K562 (cell line): ENCODE measurements at regions not wholly inside any gene's neighbourhood (a gene's known extent, or its start where the extent isn't known, plus 50 kb on each side); places are given as distances from the start of the nearest gene placed in this dataset.
A peak's percentile ranks its signal among the peaks of the same experiment; 100 is the strongest.

Source experiments
- ARID1B ChIP-seq: fragments of 450-650 bp; IDR thresholded peaks from 2 replicates; pipeline ENCODE4 v1.6.1; 2016; ENCODE audit warnings: antibody characterized with exemption, mild to moderate bottlenecking, inconsistent platforms
- CBFA2T3 ChIP-seq: fragments of 450-650 bp; IDR thresholded peaks from 2 replicates; pipeline ENCODE4 v1.6.1; 2017
- CEBPG ChIP-seq, 3 experiments: fragments of 200-800 bp in 1 of 3; sonication (Bioruptor generic) in 1 of 3; sonication (generic) in 1 of 3; formaldehyde crosslinking in 1 of 3; IDR thresholded peaks in 2 of 3; conservative IDR thresholded peaks in 1 of 3; 2 replicates each; pipeline versions ENCODE4 v1.6.1 to v1.8.0; 2016 to 2022; ENCODE audit warnings: missing compliant biosample characterization in 2 of 3, missing genetic modification characterization in 2 of 3, mild to moderate bottlenecking in 1 of 3, missing genetic modification reagents in 1 of 3
- CREM ChIP-seq: IDR thresholded peaks from 2 replicates; pipeline ENCODE4 v1.6.1; 2014; ENCODE audit warnings: antibody characterized with exemption, low read depth
- GTF3C2 ChIP-seq: IDR thresholded peaks from 3 replicates; pipeline ENCODE4 v1.6.1; 2011; ENCODE audit warnings: borderline replicate concordance, mild to moderate bottlenecking, moderate library complexity; ENCODE audit not compliant: insufficient read length; ENCODE audit errors: extremely low read depth
- KDM5B ChIP-seq: fragments of 200-600 bp; sonication (generic); IDR thresholded peaks from 2 replicates; pipeline ENCODE4 v1.6.1; 2012; ENCODE audit warnings: low read depth, mild to moderate bottlenecking, moderate library complexity, low read length, control low read depth, inconsistent platforms; ENCODE audit not compliant: insufficient replicate concordance
- MEF2A ChIP-seq: IDR thresholded peaks from 2 replicates; pipeline ENCODE4 v1.6.1; 2011; ENCODE audit warnings: low read depth, mild to moderate bottlenecking, low read length, moderate library complexity; ENCODE audit not compliant: control insufficient read depth
- MEIS2 ChIP-seq: fragments of 450-650 bp; IDR thresholded peaks from 2 replicates; pipeline ENCODE4 v1.6.1; 2014; ENCODE audit warnings: mild to moderate bottlenecking; ENCODE audit not compliant: partially characterized antibody
- NCOA1 ChIP-seq: fragments of 450-650 bp; IDR thresholded peaks from 2 replicates; pipeline ENCODE4 v1.6.1; 2016; ENCODE audit warnings: low read depth
- PRMT5 ChIP-seq: sonication (generic); formaldehyde crosslinking; IDR thresholded peaks from 2 replicates; pipeline ENCODE4 v1.5.0; 2020; ENCODE audit warnings: missing genetic modification reagents
- SMARCE1 ChIP-seq: fragments of 450-650 bp; IDR thresholded peaks from 2 replicates; pipeline ENCODE4 v1.7.1; 2016; ENCODE audit warnings: mild to moderate bottlenecking
- STAT5A ChIP-seq: IDR thresholded peaks from 2 replicates; pipeline ENCODE4 v1.6.1; 2012; ENCODE audit warnings: low read length, inconsistent platforms, borderline replicate concordance
- ZNF197 ChIP-seq: fragments of 200-800 bp; sonication (Bioruptor generic); IDR thresholded peaks from 2 replicates; pipeline ENCODE4 v1.6.1; 2016; ENCODE audit warnings: low read depth, missing genetic modification characterization, missing compliant biosample characterization
- ZNF589 ChIP-seq: fragments of 200-800 bp; sonication (Bioruptor generic); IDR thresholded peaks from 2 replicates; pipeline ENCODE4 v1.6.1; 2016; ENCODE audit warnings: low read depth, missing genetic modification characterization, missing compliant biosample characterization
- ZNF609 ChIP-seq: sonication (generic); formaldehyde crosslinking; IDR thresholded peaks from 2 replicates; pipeline ENCODE4 v1.8.1; 2023; ENCODE audit warnings: missing genetic modification reagents, mild to moderate bottlenecking, borderline replicate concordance
- TF ChIP-seq, protein P1 (sequence below), 2 experiments: fragments of 450-650 bp; IDR thresholded peaks; 2 replicates each; pipeline ENCODE4 v1.6.1; 2018; ENCODE audit warnings: mild to moderate bottlenecking in 2 of 2, low read depth in 1 of 2; ENCODE audit not compliant: partially characterized antibody in 2 of 2

GRCh38 chr3:127411083-127411727 lies 123.4 kb upstream of the PRR20G start (continued):
- TF ChIP-seq GTF3C2 (no peak), CBFA2T3 (peak; percentile 92), CREM (no peak), SMARCE1 (no peak), ZNF197 (no peak), ZNF589 (no peak), ZNF609 (CRISPR knock-in tag) (no peak), STAT5A (peak; percentile 42; the same call in 1 of the 2 replicates), MEIS2 (no peak), ARID1B (peak; percentile 90), NCOA1 (no peak), KDM5B (no peak), MEF2A (no peak), PRMT5 (CRISPR knock-in tag) (no peak), CEBPG (CRISPR knock-in tag; IDR thresholded peaks at IDR 0.05) (no peak), CEBPG (tag; conservative IDR thresholded peaks at IDR 0.05 in 1 of 2, IDR thresholded peaks at IDR 0.05 in 1 of 2) (no peak)
- TF ChIP-seq, protein P1, sequence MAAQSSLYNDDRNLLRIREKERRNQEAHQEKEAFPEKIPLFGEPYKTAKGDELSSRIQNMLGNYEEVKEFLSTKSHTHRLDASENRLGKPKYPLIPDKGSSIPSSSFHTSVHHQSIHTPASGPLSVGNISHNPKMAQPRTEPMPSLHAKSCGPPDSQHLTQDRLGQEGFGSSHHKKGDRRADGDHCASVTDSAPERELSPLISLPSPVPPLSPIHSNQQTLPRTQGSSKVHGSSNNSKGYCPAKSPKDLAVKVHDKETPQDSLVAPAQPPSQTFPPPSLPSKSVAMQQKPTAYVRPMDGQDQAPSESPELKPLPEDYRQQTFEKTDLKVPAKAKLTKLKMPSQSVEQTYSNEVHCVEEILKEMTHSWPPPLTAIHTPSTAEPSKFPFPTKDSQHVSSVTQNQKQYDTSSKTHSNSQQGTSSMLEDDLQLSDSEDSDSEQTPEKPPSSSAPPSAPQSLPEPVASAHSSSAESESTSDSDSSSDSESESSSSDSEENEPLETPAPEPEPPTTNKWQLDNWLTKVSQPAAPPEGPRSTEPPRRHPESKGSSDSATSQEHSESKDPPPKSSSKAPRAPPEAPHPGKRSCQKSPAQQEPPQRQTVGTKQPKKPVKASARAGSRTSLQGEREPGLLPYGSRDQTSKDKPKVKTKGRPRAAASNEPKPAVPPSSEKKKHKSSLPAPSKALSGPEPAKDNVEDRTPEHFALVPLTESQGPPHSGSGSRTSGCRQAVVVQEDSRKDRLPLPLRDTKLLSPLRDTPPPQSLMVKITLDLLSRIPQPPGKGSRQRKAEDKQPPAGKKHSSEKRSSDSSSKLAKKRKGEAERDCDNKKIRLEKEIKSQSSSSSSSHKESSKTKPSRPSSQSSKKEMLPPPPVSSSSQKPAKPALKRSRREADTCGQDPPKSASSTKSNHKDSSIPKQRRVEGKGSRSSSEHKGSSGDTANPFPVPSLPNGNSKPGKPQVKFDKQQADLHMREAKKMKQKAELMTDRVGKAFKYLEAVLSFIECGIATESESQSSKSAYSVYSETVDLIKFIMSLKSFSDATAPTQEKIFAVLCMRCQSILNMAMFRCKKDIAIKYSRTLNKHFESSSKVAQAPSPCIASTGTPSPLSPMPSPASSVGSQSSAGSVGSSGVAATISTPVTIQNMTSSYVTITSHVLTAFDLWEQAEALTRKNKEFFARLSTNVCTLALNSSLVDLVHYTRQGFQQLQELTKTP (IDR thresholded peaks at IDR 0.05; ENCODE audit: low read depth in 1 of 2, partially characterized antibody in 2 of 2), result no peak
